Astrocyte (in vitro differentiated cells and primary cell): ENCODE measurements at regions not wholly inside any gene's neighbourhood (a gene's known extent, or its start where the extent isn't known, plus 50 kb on each side); places are given as distances from the start of the nearest gene placed in this dataset.

Source experiments
- EZH2 ChIP-seq: IDR thresholded peaks from 2 replicates; pipeline ENCODE4 v1.6.1; 2012; ENCODE audit warnings: mild to moderate bottlenecking, low read length, inconsistent platforms; ENCODE audit not compliant: insufficient read depth
- TF ChIP-seq, protein P1 (sequence below): IDR thresholded peaks from 2 replicates; pipeline ENCODE4 v1.5.1; 2011; ENCODE audit warnings: low read depth, mild to moderate bottlenecking, inconsistent platforms, low read length, moderate library complexity; ENCODE audit not compliant: insufficient read depth

DNA sequence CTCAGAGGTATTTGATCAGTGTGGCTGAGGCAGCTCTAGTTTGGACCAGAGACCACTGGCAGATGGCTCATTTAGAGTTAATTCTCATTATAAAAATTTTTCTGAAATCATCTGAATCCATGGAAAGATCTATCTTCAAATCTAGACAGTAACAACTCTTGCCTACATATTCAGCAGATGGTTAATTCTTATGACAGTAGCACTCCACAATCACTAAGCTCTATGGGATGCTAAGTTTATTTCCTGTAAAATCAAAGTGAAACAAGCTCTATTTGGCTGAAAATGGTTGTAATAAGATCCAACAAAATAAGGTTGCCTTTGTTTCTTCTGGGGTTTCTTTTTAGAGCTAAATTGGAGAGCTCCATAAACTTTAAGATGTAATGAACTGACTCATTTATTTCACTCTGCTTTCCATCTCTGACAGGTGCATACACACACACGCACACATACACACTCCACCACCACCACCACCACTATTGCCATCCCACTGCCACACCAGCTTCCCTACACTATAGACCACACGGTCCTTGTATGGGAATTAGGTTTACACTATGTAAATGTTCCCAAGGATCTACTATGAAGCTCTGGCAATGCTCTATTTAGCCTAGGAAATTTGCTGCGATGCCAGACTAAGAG lies 293.1 kb downstream of the RPAP3 start:
- TF ChIP-seq, protein P1, sequence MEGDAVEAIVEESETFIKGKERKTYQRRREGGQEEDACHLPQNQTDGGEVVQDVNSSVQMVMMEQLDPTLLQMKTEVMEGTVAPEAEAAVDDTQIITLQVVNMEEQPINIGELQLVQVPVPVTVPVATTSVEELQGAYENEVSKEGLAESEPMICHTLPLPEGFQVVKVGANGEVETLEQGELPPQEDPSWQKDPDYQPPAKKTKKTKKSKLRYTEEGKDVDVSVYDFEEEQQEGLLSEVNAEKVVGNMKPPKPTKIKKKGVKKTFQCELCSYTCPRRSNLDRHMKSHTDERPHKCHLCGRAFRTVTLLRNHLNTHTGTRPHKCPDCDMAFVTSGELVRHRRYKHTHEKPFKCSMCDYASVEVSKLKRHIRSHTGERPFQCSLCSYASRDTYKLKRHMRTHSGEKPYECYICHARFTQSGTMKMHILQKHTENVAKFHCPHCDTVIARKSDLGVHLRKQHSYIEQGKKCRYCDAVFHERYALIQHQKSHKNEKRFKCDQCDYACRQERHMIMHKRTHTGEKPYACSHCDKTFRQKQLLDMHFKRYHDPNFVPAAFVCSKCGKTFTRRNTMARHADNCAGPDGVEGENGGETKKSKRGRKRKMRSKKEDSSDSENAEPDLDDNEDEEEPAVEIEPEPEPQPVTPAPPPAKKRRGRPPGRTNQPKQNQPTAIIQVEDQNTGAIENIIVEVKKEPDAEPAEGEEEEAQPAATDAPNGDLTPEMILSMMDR, result no peak
- TF ChIP-seq EZH2, result no peak
